ENCODE measurements at regions not wholly inside any gene's neighbourhood (a gene's known extent, or its start where the extent isn't known, plus 50 kb on each side); places are given as distances from the start of the nearest gene placed in this dataset.

DNA sequence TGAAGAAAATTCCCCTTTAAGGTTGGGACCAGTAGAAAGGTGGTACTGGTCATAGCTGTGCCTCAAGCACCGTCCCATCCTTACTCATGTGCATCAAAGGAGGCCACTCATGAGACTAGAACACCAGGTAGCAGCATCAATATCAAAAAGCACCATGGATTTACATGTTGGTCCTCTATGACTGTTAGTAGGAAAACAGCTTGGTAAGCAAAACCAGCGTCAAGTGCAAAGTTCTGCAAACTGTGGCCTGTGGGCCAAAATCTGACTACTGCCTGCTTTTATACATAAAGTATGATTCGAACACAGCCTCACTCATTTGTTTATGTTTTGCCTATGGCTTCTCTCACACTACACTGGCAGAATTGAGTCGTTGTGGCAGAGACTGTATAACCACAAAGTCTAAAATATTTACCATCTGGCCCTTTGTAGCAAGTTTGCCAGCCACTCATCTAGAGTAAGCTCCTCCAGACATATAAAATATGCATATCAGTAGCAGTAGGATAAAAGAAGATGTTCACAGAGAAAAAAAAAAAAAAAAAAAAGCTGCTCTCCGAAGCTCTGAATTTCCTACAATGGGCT is 119.7 kb upstream of the CTNNA2 start:
- peaks cover 11% of the 10 kb centered on the region for H3K4me1 ChIP-seq (ENCODE audit: control insufficient read depth, low read depth, low read length)
- no peak overlapping the region for H3K27ac ChIP-seq (ENCODE audit: low read length)
- no peak overlapping the region for H3K9ac ChIP-seq (ENCODE audit: low read length)
- no peaks in the 10 kb centered on the region for H3K27me3 ChIP-seq (ENCODE audit: control insufficient read depth, insufficient read depth, low read length)
- no peaks in the 10 kb centered on the region for H3K36me3 ChIP-seq (ENCODE audit: control insufficient read depth, low read depth, low read length)
- no peak overlapping the region for H3K4me3 ChIP-seq (ENCODE audit: low read length)
- no peaks in the 10 kb centered on the region for H3K9me3 ChIP-seq (ENCODE audit: control insufficient read depth, low read depth, low read length)

DNA sequence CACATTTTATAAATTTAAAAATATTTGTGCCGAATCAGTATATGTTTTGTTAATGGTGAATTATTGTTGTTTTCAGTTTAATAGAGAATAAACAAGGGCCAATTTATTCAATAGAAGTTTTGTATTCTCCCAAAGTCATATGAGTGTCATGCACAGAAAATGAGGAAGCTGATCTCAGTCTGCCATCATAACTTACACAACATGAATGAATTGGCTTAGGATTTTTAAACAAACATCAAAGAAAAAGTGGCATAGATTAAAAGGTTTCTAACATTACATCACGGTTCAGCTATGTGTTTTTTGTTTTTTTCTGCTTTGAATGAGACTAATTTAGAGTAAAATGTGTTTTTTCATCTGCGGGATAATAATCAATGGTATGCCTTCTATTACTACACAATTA is 123.4 kb upstream of the CTNNA2 start:
- H3K27me3 ChIP-seq (ENCODE audit: control insufficient read depth, insufficient read depth, low read length), result no peaks in the 10 kb centered on the region
- H3K27ac ChIP-seq (ENCODE audit: low read length), result no peak overlapping the region
- peaks cover 11% of the 10 kb centered on the region for H3K4me1 ChIP-seq (ENCODE audit: control insufficient read depth, low read depth, low read length)
- H3K36me3 ChIP-seq (ENCODE audit: control insufficient read depth, low read depth, low read length), result no peaks in the 10 kb centered on the region
- no peak overlapping the region for H3K4me3 ChIP-seq (ENCODE audit: low read length)
- no peaks in the 10 kb centered on the region for H3K9me3 ChIP-seq (ENCODE audit: control insufficient read depth, low read depth, low read length)
- H3K9ac ChIP-seq (ENCODE audit: low read length), result no peak overlapping the region

DNA sequence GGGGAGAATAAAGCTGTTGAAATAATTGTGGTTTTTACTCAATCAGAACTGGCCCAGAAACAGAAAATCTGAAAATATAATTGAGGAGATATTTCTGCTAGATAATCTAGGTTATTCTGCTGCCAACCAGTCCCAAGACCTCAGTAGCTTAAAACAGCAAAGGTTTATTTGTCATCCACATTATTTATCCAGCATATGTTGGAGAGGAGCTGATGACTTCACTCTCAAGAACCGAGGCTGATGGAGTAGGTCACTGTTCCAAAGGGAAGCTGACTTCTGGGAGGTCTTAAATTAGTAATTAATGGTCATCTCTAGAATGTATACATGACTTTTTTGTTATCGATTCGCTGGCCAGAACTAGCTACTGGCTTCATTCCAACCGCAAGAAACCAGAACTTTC is 124.8 kb upstream of the CTNNA2 start:
- H3K9me3 ChIP-seq (ENCODE audit: control insufficient read depth, low read depth, low read length), result no peaks in the 10 kb centered on the region
- H3K9ac ChIP-seq (ENCODE audit: low read length), result no peak overlapping the region
- H3K4me1 ChIP-seq (ENCODE audit: control insufficient read depth, low read depth, low read length), result no peaks in the 10 kb centered on the region
- H3K36me3 ChIP-seq (ENCODE audit: control insufficient read depth, low read depth, low read length), result no peaks in the 10 kb centered on the region
- H3K27ac ChIP-seq (ENCODE audit: low read length), result no peak overlapping the region
- H3K4me3 ChIP-seq (ENCODE audit: low read length), result no peak overlapping the region
- H3K27me3 ChIP-seq (ENCODE audit: control insufficient read depth, insufficient read depth, low read length), result no peaks in the 10 kb centered on the region

DNA sequence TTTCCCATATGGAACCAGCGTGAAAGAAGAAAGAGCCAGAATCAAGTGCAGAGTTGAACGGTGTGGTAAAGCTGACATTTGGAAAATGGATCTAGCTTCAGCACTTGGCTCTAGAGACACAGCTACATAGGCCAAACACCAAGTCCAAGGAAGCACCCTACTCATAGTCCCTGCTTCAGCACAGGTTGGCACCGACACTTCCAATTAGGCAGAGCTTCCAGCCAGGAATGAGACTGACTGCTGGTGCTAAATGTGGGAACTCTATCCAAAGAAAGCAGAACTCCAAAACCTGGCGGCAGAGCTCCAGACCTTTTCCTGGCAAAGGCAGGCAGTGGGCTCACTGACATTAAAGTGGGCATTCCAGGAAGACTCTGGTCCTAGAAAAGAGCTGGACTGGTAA is 125.4 kb upstream of the CTNNA2 start:
- no peaks in the 10 kb centered on the region for H3K27me3 ChIP-seq (ENCODE audit: control insufficient read depth, insufficient read depth, low read length)
- no peak overlapping the region for H3K27ac ChIP-seq (ENCODE audit: low read length)
- H3K4me1 ChIP-seq (ENCODE audit: control insufficient read depth, low read depth, low read length), result no peaks in the 10 kb centered on the region
- no peaks in the 10 kb centered on the region for H3K36me3 ChIP-seq (ENCODE audit: control insufficient read depth, low read depth, low read length)
- no peak overlapping the region for H3K4me3 ChIP-seq (ENCODE audit: low read length)
- H3K9me3 ChIP-seq (ENCODE audit: control insufficient read depth, low read depth, low read length), result no peaks in the 10 kb centered on the region
- no peak overlapping the region for H3K9ac ChIP-seq (ENCODE audit: low read length)

DNA sequence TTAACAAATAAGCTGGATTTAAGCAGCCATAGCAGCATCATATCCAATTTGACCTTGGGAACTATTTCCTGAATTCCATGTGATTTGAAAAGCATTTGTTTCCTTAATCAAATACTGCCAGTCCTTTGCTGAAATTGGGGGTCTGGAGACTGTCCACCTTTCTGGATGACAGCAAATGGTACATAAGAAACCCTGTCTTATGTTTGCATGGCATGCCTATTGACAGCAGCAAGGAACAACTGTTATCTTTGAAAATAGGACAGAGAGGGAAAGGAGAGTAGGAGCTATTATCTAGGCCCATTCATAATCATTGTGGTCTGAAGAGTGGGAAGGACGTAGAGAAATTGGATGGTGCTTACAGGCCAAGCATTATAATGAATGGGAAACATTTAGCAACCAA is 129.2 kb upstream of the CTNNA2 start:
- Histone ChIP-seq H3K4me1 (ENCODE audit: control insufficient read depth, low read depth, low read length) (no peaks in the 10 kb centered on the region), H3K27me3 (ENCODE audit: control insufficient read depth, insufficient read depth, low read length) (no peaks in the 10 kb centered on the region), H3K36me3 (ENCODE audit: control insufficient read depth, low read depth, low read length) (no peaks in the 10 kb centered on the region), H3K9me3 (ENCODE audit: control insufficient read depth, low read depth, low read length) (no peaks in the 10 kb centered on the region), H3K4me3 (ENCODE audit: low read length) (no peak overlapping the region), H3K27ac (ENCODE audit: low read length) (no peak overlapping the region), H3K9ac (ENCODE audit: low read length) (no peak overlapping the region)

DNA sequence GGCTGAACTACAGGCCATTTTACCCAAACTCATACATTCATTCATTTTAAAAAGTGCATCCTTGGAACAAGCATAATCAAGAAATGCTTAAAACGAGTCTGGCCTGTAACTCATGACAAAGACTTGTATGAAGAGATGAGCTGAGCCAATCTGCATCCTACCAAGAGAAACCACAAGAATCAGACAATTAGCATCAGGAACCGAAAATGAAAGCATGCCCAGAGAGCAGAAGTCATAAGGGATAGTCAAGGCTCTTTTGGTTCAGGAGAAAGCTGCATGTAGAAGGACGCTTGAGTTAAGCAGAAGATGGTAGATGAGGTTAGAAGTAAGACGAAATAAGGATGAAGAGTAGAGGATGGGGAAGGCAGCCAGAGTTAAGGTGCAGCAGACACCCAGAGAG is 137.0 kb upstream of the CTNNA2 start:
- no peaks in the 10 kb centered on the region for H3K36me3 ChIP-seq (ENCODE audit: control insufficient read depth, low read depth, low read length)
- no peaks in the 10 kb centered on the region for H3K27me3 ChIP-seq (ENCODE audit: control insufficient read depth, insufficient read depth, low read length)
- no peak overlapping the region for H3K27ac ChIP-seq (ENCODE audit: low read length)
- peaks cover 15% of the 10 kb centered on the region for H3K4me1 ChIP-seq (ENCODE audit: control insufficient read depth, low read depth, low read length)
- H3K9ac ChIP-seq (ENCODE audit: low read length), result no peak overlapping the region
- H3K9me3 ChIP-seq (ENCODE audit: control insufficient read depth, low read depth, low read length), result no peaks in the 10 kb centered on the region
- H3K4me3 ChIP-seq (ENCODE audit: low read length), result no peak overlapping the region

DNA sequence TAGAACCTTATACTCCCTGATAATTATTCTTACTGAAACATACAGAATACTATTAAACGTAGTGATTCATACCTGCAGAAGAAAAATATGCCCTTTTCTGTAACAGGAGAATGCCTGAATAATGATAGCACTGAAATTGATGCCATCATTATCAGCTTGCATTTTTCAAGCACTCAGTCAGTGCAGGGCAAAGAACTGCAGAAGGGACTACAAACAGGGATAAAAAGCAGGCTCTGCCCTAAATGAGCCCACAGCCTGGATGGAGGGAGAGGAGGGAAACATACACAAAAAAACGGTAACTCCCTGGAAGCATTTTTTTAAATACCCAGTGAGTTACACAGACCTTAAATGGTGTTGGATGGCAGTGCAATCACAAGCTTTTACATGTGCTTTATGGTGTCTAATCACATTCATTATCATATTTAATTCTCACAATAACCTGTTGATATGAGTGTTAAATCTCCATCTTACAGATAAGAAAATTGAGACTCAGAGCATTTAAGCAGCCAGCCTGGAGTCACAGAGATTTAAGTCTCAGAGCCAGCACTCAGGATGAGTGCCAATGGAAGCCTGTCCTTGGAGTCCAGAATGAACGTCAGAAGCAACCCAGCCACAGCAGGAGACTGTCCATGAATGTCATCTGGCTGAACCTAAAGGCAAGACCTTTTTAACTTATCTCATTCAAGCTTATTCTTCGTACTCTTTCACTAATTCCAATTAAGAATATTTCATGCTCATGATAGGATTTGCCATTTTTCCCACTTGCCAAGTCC is 139.3 kb upstream of the CTNNA2 start:
- Histone ChIP-seq H3K27me3 (ENCODE audit: control insufficient read depth, insufficient read depth, low read length) (no peaks in the 10 kb centered on the region), H3K9ac (ENCODE audit: low read length) (no peak overlapping the region), H3K4me3 (ENCODE audit: low read length) (peak overlapping the region; percentile 14), H3K4me1 (ENCODE audit: control insufficient read depth, low read depth, low read length) (peaks cover 16% of the 10 kb centered on the region), H3K27ac (ENCODE audit: low read length) (no peak overlapping the region), H3K9me3 (ENCODE audit: control insufficient read depth, low read depth, low read length) (no peaks in the 10 kb centered on the region), H3K36me3 (ENCODE audit: control insufficient read depth, low read depth, low read length) (no peaks in the 10 kb centered on the region)

DNA sequence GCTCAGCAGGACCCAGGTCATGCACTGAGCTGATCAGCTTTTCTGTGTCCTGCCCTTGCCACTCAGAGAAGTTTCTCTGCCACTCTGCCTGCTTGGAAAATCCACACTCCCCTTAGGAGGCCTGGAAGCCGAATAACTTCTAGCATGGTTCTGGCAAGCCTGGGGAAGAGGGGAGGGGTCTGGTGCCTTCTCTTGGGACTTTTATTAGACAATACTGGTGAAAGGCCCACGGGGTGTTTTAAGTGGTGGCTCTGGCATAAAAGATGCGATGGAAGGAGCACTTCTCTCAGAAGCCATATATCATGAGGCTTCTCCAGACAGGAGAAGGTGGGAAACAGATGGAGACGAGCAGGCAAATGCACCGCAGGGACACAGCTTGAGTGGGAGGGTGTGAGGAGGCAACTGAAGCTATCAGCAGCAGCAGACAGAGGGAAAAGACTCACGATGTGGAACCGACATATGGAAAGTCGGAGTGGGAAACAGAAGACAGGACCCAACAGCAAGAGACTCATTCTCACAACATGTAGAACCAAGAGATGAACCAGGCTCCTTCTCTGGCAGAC is 141.8 kb upstream of the CTNNA2 start:
- H3K4me3 ChIP-seq (ENCODE audit: low read length), result no peak overlapping the region
- no peak overlapping the region for H3K9ac ChIP-seq (ENCODE audit: low read length)
- H3K36me3 ChIP-seq (ENCODE audit: control insufficient read depth, low read depth, low read length), result no peaks in the 10 kb centered on the region
- H3K4me1 ChIP-seq (ENCODE audit: control insufficient read depth, low read depth, low read length), result peaks cover 16% of the 10 kb centered on the region
- H3K27ac ChIP-seq (ENCODE audit: low read length), result no peak overlapping the region
- no peaks in the 10 kb centered on the region for H3K9me3 ChIP-seq (ENCODE audit: control insufficient read depth, low read depth, low read length)
- no peaks in the 10 kb centered on the region for H3K27me3 ChIP-seq (ENCODE audit: control insufficient read depth, insufficient read depth, low read length)

DNA sequence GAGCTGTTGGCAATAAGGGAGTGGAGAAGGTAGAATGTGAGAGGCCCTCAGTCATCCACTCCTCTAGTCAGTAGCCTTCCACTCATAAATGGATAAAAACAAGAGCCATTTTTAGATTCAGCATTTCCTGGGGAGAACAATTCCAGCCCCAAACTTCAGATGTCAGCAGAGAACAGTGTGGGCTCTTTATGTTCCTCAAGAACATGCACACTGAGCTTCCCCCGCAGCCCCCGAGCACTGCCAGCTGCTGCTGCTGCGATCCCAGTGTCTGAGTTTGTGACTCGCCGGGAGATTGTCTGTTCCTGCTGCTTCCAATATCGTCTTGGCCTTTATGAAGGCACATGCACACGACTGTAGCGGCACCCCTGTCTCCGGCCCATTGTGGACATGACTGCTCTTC is 143.7 kb upstream of the CTNNA2 start:
- no peak overlapping the region for H3K9ac ChIP-seq (ENCODE audit: low read length)
- no peak overlapping the region for H3K4me3 ChIP-seq (ENCODE audit: low read length)
- no peak overlapping the region for H3K27ac ChIP-seq (ENCODE audit: low read length)
- H3K4me1 ChIP-seq (ENCODE audit: control insufficient read depth, low read depth, low read length), result peaks cover 15% of the 10 kb centered on the region
- no peaks in the 10 kb centered on the region for H3K9me3 ChIP-seq (ENCODE audit: control insufficient read depth, low read depth, low read length)
- no peaks in the 10 kb centered on the region for H3K27me3 ChIP-seq (ENCODE audit: control insufficient read depth, insufficient read depth, low read length)
- no peaks in the 10 kb centered on the region for H3K36me3 ChIP-seq (ENCODE audit: control insufficient read depth, low read depth, low read length)

DNA sequence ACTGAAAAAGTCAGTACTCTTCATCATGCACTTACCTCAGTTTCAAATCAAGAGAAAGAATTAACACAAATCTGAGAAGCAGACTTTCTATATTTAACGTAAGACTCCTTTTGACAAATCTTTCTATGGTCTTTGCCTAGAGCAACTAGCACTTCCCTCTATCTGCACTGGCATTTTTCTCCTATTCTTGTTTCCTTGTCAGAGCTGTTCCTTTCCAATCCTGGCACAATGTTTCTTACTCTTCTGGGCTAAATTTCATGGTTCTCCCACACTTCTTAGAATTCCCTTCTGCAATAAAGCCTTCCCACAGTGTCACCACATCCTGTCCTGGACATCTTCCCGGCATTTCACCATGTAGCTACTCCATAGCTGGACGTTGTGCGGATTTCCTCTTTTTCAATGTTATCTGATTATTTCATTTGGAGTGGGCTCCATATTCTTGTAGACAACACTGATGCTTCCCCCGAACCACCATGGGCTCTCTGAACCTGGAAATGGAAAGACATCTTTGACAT is 144.7 kb upstream of the CTNNA2 start:
- H3K36me3 ChIP-seq (ENCODE audit: control insufficient read depth, low read depth, low read length), result no peaks in the 10 kb centered on the region
- peaks cover 6% of the 10 kb centered on the region for H3K4me1 ChIP-seq (ENCODE audit: control insufficient read depth, low read depth, low read length)
- no peak overlapping the region for H3K27ac ChIP-seq (ENCODE audit: low read length)
- no peak overlapping the region for H3K9ac ChIP-seq (ENCODE audit: low read length)
- H3K9me3 ChIP-seq (ENCODE audit: control insufficient read depth, low read depth, low read length), result no peaks in the 10 kb centered on the region
- H3K4me3 ChIP-seq (ENCODE audit: low read length), result no peak overlapping the region
- no peaks in the 10 kb centered on the region for H3K27me3 ChIP-seq (ENCODE audit: control insufficient read depth, insufficient read depth, low read length)

DNA sequence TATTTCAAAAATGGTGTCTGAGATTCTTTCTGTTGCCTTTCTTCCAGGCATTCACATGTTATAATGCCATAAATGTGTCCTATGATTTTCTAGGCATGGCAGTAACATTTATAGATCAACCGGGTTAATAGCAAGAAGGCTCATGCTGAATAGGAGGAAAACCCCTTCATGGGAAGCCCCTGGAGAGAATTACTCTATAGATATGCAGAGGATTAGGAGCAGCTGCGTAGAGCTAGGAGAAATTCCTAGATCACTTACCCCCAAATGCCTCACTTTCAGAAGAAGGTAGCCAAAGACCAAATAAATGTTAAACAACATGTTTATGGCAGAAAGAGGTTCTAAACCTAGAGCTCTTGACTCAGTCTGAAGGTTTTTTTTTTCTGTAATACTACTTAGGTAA is 153.4 kb upstream of the CTNNA2 start:
- Histone ChIP-seq H3K36me3 (ENCODE audit: control insufficient read depth, low read depth, low read length) (no peaks in the 10 kb centered on the region), H3K27me3 (ENCODE audit: control insufficient read depth, insufficient read depth, low read length) (no peaks in the 10 kb centered on the region), H3K9ac (ENCODE audit: low read length) (no peak overlapping the region), H3K4me3 (ENCODE audit: low read length) (no peak overlapping the region), H3K27ac (ENCODE audit: low read length) (no peak overlapping the region), H3K9me3 (ENCODE audit: control insufficient read depth, low read depth, low read length) (peaks cover 3% of the 10 kb centered on the region), H3K4me1 (ENCODE audit: control insufficient read depth, low read depth, low read length) (peaks cover 22% of the 10 kb centered on the region)

DNA sequence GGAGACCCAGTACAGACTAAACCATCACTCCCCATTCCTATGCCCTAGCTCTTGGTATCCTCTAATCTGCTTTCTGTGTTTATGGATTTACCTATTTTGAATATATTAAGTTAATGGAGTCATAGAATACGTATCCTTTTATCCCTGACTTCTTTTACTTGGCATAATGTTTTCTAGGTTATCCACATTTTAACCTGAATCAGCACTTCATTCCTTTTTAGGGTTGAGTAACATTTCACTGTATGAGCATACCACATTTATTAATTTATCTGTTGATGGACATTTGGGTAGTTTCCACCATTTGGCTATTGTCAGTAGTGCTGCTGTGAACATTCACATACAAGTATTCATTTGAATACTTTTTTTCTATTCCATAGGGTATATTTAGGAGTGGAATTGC is 157.3 kb upstream of the CTNNA2 start:
- Histone ChIP-seq H3K9me3 (ENCODE audit: control insufficient read depth, low read depth, low read length) (peaks cover 5% of the 10 kb centered on the region), H3K9ac (ENCODE audit: low read length) (no peak overlapping the region), H3K36me3 (ENCODE audit: control insufficient read depth, low read depth, low read length) (no peaks in the 10 kb centered on the region), H3K4me3 (ENCODE audit: low read length) (no peak overlapping the region), H3K27ac (ENCODE audit: low read length) (no peak overlapping the region), H3K4me1 (ENCODE audit: control insufficient read depth, low read depth, low read length) (peaks cover 19% of the 10 kb centered on the region), H3K27me3 (ENCODE audit: control insufficient read depth, insufficient read depth, low read length) (no peaks in the 10 kb centered on the region)

All from iPS-18a (cell line).